LNCaP clone FGC (cell line): ENCODE measurements at regions not wholly inside any gene's neighbourhood (a gene's known extent, or its start where the extent isn't known, plus 50 kb on each side); places are given as distances from the start of the nearest gene placed in this dataset.

Experiments
- DNase-seq: peaks from one replicate; pipeline ENCODE4 v3.0.0-alpha.2; 2011; ENCODE audit warnings: low read depth
- H3K4me3 ChIP-seq: 2 replicates; pipeline ENCODE4 v1.5.1; 2011; ENCODE audit warnings: mild to moderate bottlenecking, low read depth, low read length, control low read depth
- TF ChIP-seq, protein P1 (sequence below): IDR thresholded peaks from 2 replicates; pipeline ENCODE4 v1.5.1; 2012; ENCODE audit warnings: mild to moderate bottlenecking; ENCODE audit not compliant: control insufficient read depth, insufficient read depth; ENCODE audit errors: extremely low read depth

DNA sequence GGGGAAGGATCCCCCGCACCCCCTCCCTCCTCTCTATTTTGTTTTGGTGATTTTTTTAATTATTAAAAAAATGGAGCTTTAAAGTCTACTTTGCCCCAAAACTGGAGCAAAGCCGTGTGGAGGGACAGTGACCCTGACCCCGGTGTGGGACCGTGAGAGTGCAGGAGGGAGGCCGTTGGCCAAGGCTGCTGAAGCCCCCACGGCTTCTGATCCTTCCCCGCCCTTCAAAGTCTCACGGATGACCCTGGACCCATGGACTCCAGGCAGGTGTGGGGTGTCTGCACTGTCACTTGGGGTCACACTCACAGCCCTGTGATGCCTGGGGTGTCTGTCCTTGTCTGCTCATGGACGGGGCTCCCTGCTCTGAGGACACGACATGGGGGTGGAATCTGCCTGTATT is 133.3 kb downstream of the CPZ start:
- TF ChIP-seq, protein P1, sequence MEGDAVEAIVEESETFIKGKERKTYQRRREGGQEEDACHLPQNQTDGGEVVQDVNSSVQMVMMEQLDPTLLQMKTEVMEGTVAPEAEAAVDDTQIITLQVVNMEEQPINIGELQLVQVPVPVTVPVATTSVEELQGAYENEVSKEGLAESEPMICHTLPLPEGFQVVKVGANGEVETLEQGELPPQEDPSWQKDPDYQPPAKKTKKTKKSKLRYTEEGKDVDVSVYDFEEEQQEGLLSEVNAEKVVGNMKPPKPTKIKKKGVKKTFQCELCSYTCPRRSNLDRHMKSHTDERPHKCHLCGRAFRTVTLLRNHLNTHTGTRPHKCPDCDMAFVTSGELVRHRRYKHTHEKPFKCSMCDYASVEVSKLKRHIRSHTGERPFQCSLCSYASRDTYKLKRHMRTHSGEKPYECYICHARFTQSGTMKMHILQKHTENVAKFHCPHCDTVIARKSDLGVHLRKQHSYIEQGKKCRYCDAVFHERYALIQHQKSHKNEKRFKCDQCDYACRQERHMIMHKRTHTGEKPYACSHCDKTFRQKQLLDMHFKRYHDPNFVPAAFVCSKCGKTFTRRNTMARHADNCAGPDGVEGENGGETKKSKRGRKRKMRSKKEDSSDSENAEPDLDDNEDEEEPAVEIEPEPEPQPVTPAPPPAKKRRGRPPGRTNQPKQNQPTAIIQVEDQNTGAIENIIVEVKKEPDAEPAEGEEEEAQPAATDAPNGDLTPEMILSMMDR: no peak
- H3K4me3 ChIP-seq: no peak overlapping the region

DNA sequence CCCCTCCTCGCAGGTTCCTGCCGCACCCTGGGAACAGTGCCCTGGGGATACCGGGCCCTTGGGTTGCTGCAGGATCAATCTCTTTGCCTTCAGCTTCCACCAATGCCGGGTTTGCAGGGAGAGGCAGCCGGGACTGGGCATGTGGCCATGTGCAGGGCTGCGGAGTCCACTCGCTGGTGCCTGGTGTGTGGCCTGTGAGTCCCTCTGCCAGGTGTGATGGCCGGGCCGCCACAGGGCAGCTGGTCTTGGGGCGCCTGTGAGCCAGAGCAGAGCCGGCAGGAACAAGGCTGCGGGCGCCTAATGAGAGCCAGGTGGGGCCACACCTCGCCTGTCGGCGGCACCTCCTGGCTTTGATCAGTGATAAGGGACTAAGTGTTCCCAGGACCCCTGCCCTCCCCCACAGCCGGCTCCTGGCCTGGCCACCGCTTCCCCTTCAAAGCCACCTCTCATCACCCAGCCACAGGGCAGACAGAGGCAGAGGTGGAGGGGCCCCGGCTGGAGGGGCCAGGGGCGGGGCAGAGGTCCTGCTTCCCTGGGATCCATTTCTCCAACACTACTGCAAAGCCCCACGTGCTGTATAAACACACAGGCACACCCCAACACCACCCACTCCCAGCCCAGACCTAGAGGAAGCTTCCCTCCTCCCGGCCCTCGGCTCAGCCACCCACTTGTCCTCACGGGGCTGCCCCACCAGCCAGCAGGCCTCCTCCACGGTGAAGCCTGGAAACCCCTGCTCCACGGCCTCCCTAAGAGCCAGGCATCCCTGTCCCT is 132.7 kb downstream of the CPZ start:
- TF ChIP-seq, protein P1: no peak
- H3K4me3 ChIP-seq: no peak overlapping the region
- DNase-seq: no peak

More for the DNA sequence above, 133.3 kb downstream of the CPZ start:
- no peak for DNase-seq

DNA sequence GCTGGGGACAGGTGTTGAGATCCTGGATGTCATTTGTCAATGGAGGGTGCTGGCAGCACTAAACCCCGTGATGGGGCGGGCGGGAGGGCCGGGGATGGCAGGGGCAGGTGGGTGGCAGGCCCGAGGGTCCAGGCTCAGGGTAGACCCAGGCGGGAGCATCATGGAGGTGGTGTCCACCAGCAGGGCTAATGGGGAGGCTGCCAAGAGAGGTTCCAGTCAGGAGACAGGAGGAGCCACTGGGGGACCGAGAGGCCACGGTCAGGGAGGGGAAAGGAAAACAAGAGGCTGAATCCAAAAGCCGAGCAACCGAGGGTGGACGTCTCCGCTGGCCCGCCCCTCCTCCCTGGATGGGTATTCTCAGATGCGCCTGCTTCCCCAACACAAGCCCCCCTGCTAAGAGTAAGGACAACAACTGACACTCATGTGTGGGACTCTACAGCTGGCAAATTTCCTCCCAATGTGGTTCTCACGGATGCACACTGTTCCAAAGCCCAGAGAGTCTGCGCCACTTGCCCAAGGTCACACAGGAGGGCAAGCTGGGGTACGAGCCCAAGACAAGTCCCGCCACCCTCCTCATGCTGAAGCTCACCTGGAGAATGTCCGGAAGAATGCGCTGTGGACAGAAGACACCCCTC is 132.0 kb downstream of the CPZ start:
- TF ChIP-seq, protein P1: no peak
- no peak overlapping the region for H3K4me3 ChIP-seq
- DNase-seq: no peak

DNA sequence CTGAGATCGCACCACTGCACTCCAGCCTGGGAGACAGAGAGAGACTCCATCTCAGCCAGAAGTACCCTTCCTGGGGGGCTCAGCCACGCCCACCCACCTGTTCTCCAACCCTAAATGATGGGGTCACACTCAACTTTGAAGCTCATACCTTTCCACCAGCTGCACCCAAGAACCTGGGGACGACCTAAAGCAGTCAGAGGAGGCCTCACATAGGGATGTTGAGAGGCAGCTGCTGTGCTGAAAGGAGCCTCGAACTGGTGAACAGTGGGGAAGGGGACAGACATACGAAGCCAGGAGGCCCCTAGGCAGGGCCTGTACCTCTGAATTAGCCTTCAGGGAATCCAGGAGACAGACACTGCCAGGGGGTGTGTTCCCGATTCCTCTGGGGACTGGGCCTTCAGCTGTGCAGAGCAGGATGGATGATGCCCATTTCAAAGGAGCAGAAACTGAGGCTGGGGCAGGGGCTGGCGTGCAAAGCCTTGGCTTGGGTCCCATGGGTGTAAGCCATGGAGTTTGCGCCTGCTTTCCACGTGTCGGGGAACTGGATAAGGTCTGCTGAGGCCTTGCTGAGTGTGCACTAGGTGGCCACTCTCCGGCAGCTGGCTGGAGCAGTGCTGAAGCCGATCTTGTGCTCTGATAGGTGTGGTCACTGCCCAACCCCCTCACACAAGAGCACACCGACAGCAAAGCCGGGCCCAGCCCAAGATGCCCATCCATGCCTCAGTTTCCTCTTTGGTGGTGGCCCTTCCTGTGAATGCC is 130.8 kb downstream of the CPZ start:
- H3K4me3 ChIP-seq: no peak overlapping the region
- no peak for DNase-seq
- TF ChIP-seq, protein P1: no peak

DNA sequence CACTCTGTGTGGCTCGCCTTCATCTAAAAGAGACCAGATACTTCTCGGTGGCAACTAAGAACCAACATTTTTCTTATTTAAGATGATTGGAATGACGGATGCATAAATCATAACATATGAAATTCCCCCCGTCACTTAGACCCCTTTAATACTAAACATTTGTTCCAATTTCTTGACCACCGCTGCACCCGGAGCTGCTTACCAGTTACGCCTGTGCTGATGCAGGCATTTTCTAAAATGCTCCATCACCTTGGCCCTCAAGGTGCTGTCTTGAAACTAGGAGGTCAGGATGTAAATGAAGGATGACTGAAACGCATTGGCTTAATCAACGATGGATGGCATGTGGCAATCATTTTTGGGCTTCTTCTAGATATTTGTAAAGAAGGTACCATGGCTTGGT is 130.0 kb downstream of the CPZ start:
- no peak overlapping the region for H3K4me3 ChIP-seq
- TF ChIP-seq, protein P1: no peak
- no peak for DNase-seq

DNA sequence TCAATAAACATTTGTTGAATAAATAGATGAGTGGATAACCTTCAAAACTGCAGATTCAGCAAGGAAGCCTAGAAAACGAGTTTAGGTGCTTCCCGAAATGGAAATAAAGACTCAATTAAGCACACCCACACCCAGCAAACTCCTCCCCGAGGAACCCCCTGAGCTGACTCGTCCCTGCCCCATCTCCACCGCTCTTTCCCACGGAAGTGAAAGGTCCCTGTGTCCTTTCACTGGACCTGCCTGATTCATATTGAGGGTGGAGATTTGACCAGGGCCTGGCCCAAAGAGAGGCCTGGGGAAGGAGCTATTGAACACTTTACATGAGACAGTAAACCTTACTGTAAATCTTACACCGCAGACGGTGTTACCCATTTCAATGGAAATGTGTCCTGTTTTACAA is 129.1 kb downstream of the CPZ start:
- TF ChIP-seq, protein P1: no peak
- no peak for DNase-seq

More for the DNA sequence above, 129.1 kb downstream of the CPZ start:
- no peak overlapping the region for H3K4me3 ChIP-seq
